SK-N-SH (cell line): ENCODE measurements at regions not wholly inside any gene's neighbourhood (a gene's known extent, or its start where the extent isn't known, plus 50 kb on each side); places are given as distances from the start of the nearest gene placed in this dataset.

Source experiments
- CTCF ChIA-PET: fragments of 300-600, 350-600 bp; formaldehyde crosslinking; extraction: SDS; loops from one replicate; lab custom pipeline; 2021; lab: Yijun Ruan, JAX
- POLR2A ChIA-PET: fragments of 350-600 bp; sonication (Branson Sonifier 250); formaldehyde crosslinking; extraction: SDS; loops from one replicate; lab custom pipeline; 2020; ENCODE audit warnings: antibody characterized with exemption, inconsistent platforms; lab: Yijun Ruan, JAX
- DNase-seq: peaks from one replicate; pipeline ENCODE4 v3.0.0; 2012
- H2AFZ ChIP-seq: fragments of 200-600 bp; sonication (generic); 2 replicates; pipeline ENCODE4 v1.8.1; 2016; ENCODE audit warnings: antibody characterized with exemption, mild to moderate bottlenecking, low read depth
- H3F3A ChIP-seq: fragments of 200-600 bp; sonication (generic); replicated peaks from 2 replicates; pipeline ENCODE3; 2016; ENCODE audit warnings: antibody characterized with exemption, mild to moderate bottlenecking; ENCODE audit not compliant: insufficient read depth
- H3K27ac ChIP-seq, 2 experiments: fragments of 200-500 bp in 1 of 2; fragments of 200-600 bp in 1 of 2; sonication (Bioruptor generic) in 1 of 2; sonication (generic), shearing (Covaris generic) in 1 of 2; 2 replicates each; pipeline versions ENCODE4 v1.5.1 to v1.6.1; 2014 to 2016; ENCODE audit warnings: low read depth in 2 of 2, inconsistent platforms in 1 of 2, low read length in 1 of 2, mild to moderate bottlenecking in 1 of 2, mixed read lengths in 1 of 2
- H3K27me3 ChIP-seq: fragments of 200-600 bp; sonication (generic), shearing (Covaris generic); 2 replicates; pipeline ENCODE4 v1.6.1; 2016; ENCODE audit warnings: mixed run types; ENCODE audit not compliant: insufficient read depth
- H3K36me3 ChIP-seq, 2 experiments: fragments of 200-500 bp in 1 of 2; fragments of 200-600 bp in 1 of 2; sonication (Bioruptor generic) in 1 of 2; sonication (generic) in 1 of 2; replicated peaks in 1 of 2; 2 replicates each; pipeline versions ENCODE3 to v1.5.1; 2014 to 2016; ENCODE audit warnings: low read length in 1 of 2, mild to moderate bottlenecking in 1 of 2; ENCODE audit not compliant: insufficient read depth in 2 of 2, control insufficient read depth in 1 of 2
- H3K4me1 ChIP-seq, 2 experiments: fragments of 200-500 bp in 1 of 2; fragments of 200-600 bp in 1 of 2; sonication (Bioruptor generic) in 1 of 2; sonication (generic), shearing (Covaris generic) in 1 of 2; 2 replicates each; pipeline versions ENCODE4 v1.5.1 to v1.6.1; 2014 to 2016; ENCODE audit warnings: low read depth in 1 of 2, low read length in 1 of 2, mixed run types in 1 of 2; ENCODE audit not compliant: insufficient read depth in 2 of 2, control insufficient read depth in 1 of 2
- H3K4me2 ChIP-seq: fragments of 200-600 bp; sonication (generic), shearing (Covaris generic); 2 replicates; pipeline ENCODE4 v1.6.1; 2017; ENCODE audit warnings: mixed run types
- H3K4me3 ChIP-seq, 2 experiments: fragments of 200-500 bp in 1 of 2; fragments of 200-600 bp in 1 of 2; sonication (Bioruptor generic) in 1 of 2; sonication (generic), shearing (Covaris generic) in 1 of 2; 2 replicates each; pipeline versions ENCODE4 v1.5.1 to v1.8.1; 2014 to 2016; ENCODE audit warnings: low read depth in 2 of 2, inconsistent platforms in 1 of 2, low read length in 1 of 2, mild to moderate bottlenecking in 1 of 2, mixed read lengths in 1 of 2, moderate library complexity in 1 of 2
- H3K79me2 ChIP-seq: fragments of 200-600 bp; sonication (generic); 2 replicates; pipeline ENCODE4 v1.8.1; 2017; ENCODE audit warnings: mild to moderate bottlenecking; ENCODE audit not compliant: insufficient read depth
- H3K9ac ChIP-seq: fragments of 200-600 bp; sonication (generic); 2 replicates; pipeline ENCODE4 v1.6.1; 2017; ENCODE audit warnings: mixed run types
- H3K9me2 ChIP-seq: fragments of 200-600 bp; sonication (generic); 2 replicates; pipeline ENCODE4 v1.6.1; 2017; ENCODE audit warnings: mixed run types
- H3K9me3 ChIP-seq: fragments of 200-600 bp; sonication (generic); 2 replicates; pipeline ENCODE4 v1.6.1; 2017; ENCODE audit warnings: mixed run types, mild to moderate bottlenecking, moderate library complexity
- H4K20me1 ChIP-seq: fragments of 200-600 bp; sonication (generic); 2 replicates; pipeline ENCODE4 v1.6.1; 2017; ENCODE audit warnings: mild to moderate bottlenecking, mixed run types; ENCODE audit not compliant: insufficient read depth
- CTCF ChIP-seq: fragments of 200-600 bp; sonication (generic); IDR thresholded peaks from 2 replicates; pipeline ENCODE4 v1.6.1; 2017; ENCODE audit warnings: antibody characterized with exemption, mild to moderate bottlenecking, moderate library complexity
- EP300 ChIP-seq, 2 experiments: IDR thresholded peaks; 2 replicates each; pipeline versions ENCODE4 v1.4.0 to v1.6.1; 2012; ENCODE audit warnings: borderline replicate concordance in 1 of 2, low read depth in 1 of 2, low read length in 1 of 2
- FOSL2 ChIP-seq: IDR thresholded peaks from 2 replicates; pipeline ENCODE4 v1.4.0; 2012; ENCODE audit warnings: low read depth, mild to moderate bottlenecking, moderate library complexity, borderline replicate concordance
- FOXJ3 ChIP-seq: sonication (generic); formaldehyde crosslinking; IDR thresholded peaks from 2 replicates; pipeline ENCODE4 v1.5.1; 2020; ENCODE audit warnings: mild to moderate bottlenecking, missing genetic modification reagents
- FOXM1 ChIP-seq: IDR thresholded peaks from 2 replicates; pipeline ENCODE4 v1.4.0; 2012; ENCODE audit warnings: low read depth, mild to moderate bottlenecking
- GABPA ChIP-seq: IDR thresholded peaks from 2 replicates; pipeline ENCODE4 v1.4.0; 2012; ENCODE audit warnings: low read depth, mild to moderate bottlenecking
- IRF3 ChIP-seq: fragments of 150-350 bp; IDR thresholded peaks from 2 replicates; pipeline ENCODE4 v1.6.1; 2016; ENCODE audit warnings: mild to moderate bottlenecking, low read depth, low read length
- MAX ChIP-seq: IDR thresholded peaks from 2 replicates; pipeline ENCODE4 v1.4.0; 2012; ENCODE audit warnings: low read depth
- MEF2A ChIP-seq: IDR thresholded peaks from 2 replicates; pipeline ENCODE4 v1.4.0; 2012; ENCODE audit warnings: low read depth, borderline replicate concordance
- MXI1 ChIP-seq: IDR thresholded peaks from 2 replicates; pipeline ENCODE4 v1.6.1; 2012; ENCODE audit warnings: mild to moderate bottlenecking, low read depth, low read length, improper control_type of control experiment
- NFIC ChIP-seq: IDR thresholded peaks from 2 replicates; pipeline ENCODE4 v1.4.0; 2012; ENCODE audit warnings: borderline replicate concordance
- POLR2AphosphoS5 ChIP-seq: IDR thresholded peaks from 2 replicates; pipeline ENCODE4 v1.6.1; 2012; ENCODE audit warnings: low read depth, low read length
- RFX5 ChIP-seq: IDR thresholded peaks from 2 replicates; pipeline ENCODE4 v1.6.1; 2012; ENCODE audit warnings: mild to moderate bottlenecking, improper control_type of control experiment, low read length
- RXRA ChIP-seq: IDR thresholded peaks from 2 replicates; pipeline ENCODE4 v1.4.0; 2012; ENCODE audit warnings: low read depth, mild to moderate bottlenecking, borderline replicate concordance
- TAF1 ChIP-seq: IDR thresholded peaks from 2 replicates; pipeline ENCODE4 v1.6.1; 2012; ENCODE audit warnings: low read depth, mild to moderate bottlenecking, low read length, moderate library complexity, borderline replicate concordance
- TCF12 ChIP-seq: IDR thresholded peaks from 2 replicates; pipeline ENCODE4 v1.4.0; 2012
- USF2 ChIP-seq: fragments of 150-350 bp; IDR thresholded peaks from 2 replicates; pipeline ENCODE4 v1.6.1; 2017; ENCODE audit warnings: antibody characterized with exemption, low read length, low read depth, borderline replicate concordance
- WGBS: methylation state at CpG from one replicate; pipeline ENCODE4 v1.1.6; 2017; ENCODE audit warnings: low lambda C conversion rate; 5-methylcytosine and 5-hydroxymethylcytosine counted together

- no peak for TF ChIP-seq CTCF
- no peak for TF ChIP-seq FOXJ3 (CRISPR knock-in tag)
- TF ChIP-seq RFX5: no peak
These were observed 103.5 kb upstream of the SRD5A3 start (continued) for GRCh38 chr4:55242506-55242905.

- TF ChIP-seq RXRA: no peak
- no peak for TF ChIP-seq GABPA
- no peak for TF ChIP-seq CTCF
- no peak for TF ChIP-seq USF2
- TF ChIP-seq TAF1: no peak
- no peak for TF ChIP-seq FOSL2
- no peak for TF ChIP-seq MXI1
- TF ChIP-seq TCF12: no peak
- no peak for TF ChIP-seq IRF3
- TF ChIP-seq EP300 (IDR thresholded peaks at IDR 0.05; ENCODE audit: borderline replicate concordance in 1 of 2, low read depth in 1 of 2, low read length in 1 of 2): no peak
- no peak for TF ChIP-seq FOXM1
- TF ChIP-seq POLR2AphosphoS5: no peak
- no peak for TF ChIP-seq NFIC
- no peak for TF ChIP-seq MAX
- TF ChIP-seq MEF2A: no peak
- H3K4me3 ChIP-seq: no peak overlapping the region
- no peak overlapping the region for H3K27ac ChIP-seq
- H3K9me2 ChIP-seq: no peaks in the 10 kb centered on the region
- H3K9me3 ChIP-seq: no peaks in the 10 kb centered on the region
- WGBS: 78% methylated on average over 5 of the region's 5 CpGs
- H3K27me3 ChIP-seq: no peaks in the 10 kb centered on the region
- H2AFZ ChIP-seq: no peak overlapping the region
- H3K4me2 ChIP-seq: no peak overlapping the region
- CTCF ChIA-PET: no interaction called here
- DNase-seq: no peak
- no peaks in the 10 kb centered on the region for H3K79me2 ChIP-seq
- peaks cover 3% of the 10 kb centered on the region for H3F3A ChIP-seq
- H3K36me3 ChIP-seq: no peaks in the 10 kb centered on the region
- POLR2A ChIA-PET: no interaction called here
- H3K9ac ChIP-seq: no peak overlapping the region
- no peaks in the 10 kb centered on the region for H4K20me1 ChIP-seq
- H3K4me1 ChIP-seq: no peaks in the 10 kb centered on the region; a peak in 1 of 4 replicates
These were observed 98.5 kb upstream of the SRD5A3 start for GRCh38 chr4:55247521-55247920.
